ENCODE measurements at regions not wholly inside any gene's neighbourhood (a gene's known extent, or its start where the extent isn't known, plus 50 kb on each side); places are given as distances from the start of the nearest gene placed in this dataset.

DNA sequence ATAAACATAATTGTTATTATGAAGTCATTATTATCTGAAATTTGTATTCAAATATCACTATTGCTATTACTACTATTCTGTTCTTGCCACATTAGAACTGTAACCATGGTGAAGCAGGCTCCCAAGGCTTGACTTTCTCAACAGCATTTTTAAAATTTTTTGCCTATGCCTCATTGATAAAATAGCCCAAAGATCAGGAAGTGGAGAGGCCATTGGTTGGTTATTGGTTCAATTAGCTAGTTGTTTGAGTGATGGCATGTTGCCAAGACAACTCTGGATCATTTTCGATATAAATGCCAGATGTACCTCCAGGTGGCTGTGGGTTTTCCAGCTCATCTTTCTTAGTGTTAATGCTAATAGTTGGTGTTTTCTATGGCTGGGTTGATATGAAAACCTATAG lies 513.5 kb downstream of the TRIB2 start:
- no peak for TF ChIP-seq POLR2AphosphoS5 (IDR thresholded peaks at IDR 0.05)
- TF ChIP-seq, protein P1, sequence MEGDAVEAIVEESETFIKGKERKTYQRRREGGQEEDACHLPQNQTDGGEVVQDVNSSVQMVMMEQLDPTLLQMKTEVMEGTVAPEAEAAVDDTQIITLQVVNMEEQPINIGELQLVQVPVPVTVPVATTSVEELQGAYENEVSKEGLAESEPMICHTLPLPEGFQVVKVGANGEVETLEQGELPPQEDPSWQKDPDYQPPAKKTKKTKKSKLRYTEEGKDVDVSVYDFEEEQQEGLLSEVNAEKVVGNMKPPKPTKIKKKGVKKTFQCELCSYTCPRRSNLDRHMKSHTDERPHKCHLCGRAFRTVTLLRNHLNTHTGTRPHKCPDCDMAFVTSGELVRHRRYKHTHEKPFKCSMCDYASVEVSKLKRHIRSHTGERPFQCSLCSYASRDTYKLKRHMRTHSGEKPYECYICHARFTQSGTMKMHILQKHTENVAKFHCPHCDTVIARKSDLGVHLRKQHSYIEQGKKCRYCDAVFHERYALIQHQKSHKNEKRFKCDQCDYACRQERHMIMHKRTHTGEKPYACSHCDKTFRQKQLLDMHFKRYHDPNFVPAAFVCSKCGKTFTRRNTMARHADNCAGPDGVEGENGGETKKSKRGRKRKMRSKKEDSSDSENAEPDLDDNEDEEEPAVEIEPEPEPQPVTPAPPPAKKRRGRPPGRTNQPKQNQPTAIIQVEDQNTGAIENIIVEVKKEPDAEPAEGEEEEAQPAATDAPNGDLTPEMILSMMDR (IDR thresholded peaks at IDR 0.05), result no peak
- no peak for TF ChIP-seq POLR2A (IDR thresholded peaks at IDR 0.05; ENCODE audit: low read depth)
- TF ChIP-seq EP300 (IDR thresholded peaks at IDR 0.05), result no peak
